ENCODE measurements at regions not wholly inside any gene's neighbourhood (a gene's known extent, or its start where the extent isn't known, plus 50 kb on each side); places are given as distances from the start of the nearest gene placed in this dataset.
"Not testable (repeated sequence)": the region's sequence is repeated elsewhere in the genome, so short reads cannot be mapped to it uniquely, and the experiment has no call there.

DNA sequence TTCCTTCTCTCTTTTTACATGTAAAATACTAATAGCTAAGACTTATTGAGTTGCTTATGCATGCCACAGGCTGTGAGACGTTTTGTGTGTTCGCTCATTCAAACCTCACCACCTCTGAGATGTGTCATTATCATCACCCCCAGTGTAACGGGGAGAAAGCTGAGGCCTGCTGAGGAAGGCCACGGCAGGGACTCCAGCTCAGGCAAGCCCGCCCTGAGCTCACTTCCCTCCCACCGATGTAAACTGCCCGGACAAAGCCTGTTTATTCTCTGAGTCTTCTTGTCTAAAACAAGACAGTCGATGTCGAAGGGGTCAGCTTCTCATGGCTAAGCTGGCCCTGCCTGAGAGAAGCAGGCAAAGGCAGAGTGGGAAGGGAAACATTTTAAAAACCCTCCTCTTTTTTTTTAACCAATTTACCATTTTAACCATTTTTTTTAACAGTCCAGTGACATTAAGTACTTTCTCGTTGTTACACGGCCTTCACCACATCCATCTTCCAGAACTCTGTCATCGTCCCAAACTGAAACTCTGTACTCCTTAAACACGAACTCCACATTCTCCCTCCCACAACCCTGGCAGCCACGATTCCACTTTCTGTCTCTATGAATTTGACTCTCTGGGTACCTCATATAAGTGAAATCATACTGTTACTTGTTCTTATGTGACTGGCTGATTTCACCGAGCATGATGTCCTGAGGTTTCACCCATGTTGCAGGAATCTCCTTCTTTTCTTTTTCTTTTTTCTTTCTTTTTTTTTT lies 204.8 kb upstream of the GALNT2 start:
- DNase-seq, result no peak

DNA sequence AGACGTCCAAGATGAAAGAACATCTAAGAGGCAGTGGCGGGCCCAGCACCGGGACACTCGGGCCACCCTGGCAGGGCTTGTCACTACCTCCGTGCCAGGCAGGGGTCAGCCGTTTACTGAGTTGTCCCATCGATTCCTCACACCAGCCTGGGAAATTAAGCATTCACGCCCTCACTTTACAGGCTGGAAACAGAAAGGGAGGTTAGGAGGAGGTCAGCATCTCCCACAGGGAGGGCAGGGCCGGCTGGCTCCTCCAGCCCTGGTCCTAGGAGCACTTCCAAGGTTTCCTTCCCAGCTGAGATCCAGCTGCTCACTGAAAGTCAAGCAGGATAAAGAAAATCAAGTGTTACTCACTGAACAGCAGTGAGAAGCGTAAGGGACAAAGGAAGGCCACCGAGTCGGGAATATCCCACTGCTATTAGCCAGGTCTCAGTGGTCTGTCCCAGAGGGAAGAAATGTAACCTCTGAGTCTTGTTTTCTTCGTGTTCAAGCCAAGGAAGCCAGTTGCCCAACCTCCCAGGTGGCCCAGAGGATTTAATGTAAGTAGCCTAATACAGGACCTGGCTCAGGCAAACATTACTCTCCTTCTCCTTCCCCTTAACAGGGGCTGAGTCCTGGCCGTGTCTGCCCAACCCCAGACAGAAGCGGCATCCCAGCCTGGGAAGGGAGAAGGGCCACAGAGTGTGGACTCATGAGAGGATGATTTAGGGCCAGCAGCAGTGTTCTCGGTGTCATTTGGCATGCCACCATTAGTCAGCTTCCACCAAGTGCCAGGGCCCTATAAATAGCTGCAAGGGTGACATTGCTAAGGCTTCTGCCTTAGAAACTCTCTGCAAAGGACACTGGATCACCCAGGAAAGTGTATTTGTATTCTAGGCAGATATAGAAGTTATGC lies 203.1 kb upstream of the GALNT2 start:
- DNase-seq, result no peak

DNA sequence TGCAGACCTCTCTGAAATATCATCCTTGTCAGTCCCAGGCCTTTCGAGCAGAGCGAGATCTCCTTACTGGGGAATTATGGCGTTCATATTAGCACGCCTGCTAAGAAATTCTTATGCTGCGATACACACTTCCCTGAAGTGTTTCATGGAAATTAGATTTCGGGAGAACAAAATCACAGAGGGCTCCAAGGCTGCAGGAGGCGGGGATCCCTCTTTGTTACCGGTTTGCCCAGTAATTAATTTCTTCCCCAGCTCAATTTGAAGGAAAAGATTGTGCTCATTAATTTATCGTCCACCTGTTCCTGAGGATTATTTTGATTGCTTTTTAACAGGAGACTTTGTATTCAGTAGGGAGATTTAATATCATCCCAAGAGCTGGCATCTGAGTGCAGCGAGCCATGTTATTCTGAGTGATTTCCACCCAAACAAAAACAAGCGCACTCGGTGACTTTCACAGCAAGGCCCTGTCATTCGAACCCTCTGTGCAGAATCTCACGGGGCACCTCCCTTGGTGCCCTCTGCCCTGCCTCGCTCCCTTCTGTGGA lies 202.3 kb upstream of the GALNT2 start:
- no peak for DNase-seq

DNA sequence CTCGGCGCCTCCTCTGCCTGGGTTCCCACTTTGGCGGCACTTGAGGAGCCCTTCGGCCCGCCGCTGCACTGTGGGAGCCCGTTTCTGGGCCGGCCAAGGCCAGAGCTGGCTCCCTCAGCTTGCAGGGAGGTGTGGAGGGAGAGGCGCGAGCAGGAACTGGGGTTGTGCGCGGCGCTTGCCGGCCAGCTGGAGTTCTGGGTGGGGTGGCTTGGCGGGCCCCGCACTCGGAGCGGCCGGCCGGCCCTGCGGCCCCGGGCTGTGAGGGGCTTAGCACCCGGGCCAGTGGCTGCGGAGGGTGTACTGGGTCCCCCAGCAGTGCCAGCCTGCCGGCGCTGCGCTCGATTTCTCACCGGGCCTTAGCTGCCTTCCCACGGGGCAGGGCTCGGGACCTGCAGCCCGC lies 201.7 kb upstream of the GALNT2 start:
- DNase-seq, result not testable (repeated sequence)

DNA sequence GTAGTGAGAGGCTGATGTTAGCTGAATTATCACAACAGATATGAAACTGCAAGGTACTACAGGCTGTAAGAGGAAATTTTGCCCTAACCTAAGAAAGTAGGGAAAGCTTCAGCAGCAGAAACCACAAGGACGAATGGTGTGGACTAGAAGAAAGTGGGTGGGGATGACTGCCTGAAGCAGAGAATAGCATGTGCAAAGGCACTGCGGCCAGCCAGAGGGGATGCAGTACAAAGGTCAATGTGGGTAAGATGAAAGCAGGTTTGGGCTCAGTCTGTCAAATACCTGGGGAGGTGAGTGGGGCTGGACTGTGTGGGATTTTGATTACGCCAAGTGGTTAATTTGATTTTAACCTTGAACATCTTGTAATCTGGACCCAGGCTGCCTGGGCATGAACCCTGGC lies 199.3 kb upstream of the GALNT2 start:
- DNase-seq, result no peak

DNA sequence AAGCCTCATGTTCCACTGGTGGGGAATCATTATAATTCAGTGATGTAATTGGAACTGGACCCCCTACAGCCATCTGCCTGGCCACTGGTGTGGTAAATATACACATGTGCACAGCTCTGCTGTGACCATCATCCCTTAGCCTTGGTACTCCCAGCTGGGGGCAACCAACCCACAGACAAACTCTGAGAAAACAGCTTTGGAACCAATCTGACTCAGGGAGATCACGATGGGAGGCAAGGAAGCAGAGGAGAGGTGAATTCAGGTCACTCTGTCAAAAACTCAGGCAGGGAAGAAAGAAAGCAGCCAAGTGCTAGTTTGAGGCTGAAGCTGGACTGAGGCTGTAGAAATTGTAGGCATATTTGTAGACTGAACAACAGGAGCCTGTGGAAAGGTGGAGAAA lies 197.8 kb upstream of the GALNT2 start:
- DNase-seq, result no peak

DNA sequence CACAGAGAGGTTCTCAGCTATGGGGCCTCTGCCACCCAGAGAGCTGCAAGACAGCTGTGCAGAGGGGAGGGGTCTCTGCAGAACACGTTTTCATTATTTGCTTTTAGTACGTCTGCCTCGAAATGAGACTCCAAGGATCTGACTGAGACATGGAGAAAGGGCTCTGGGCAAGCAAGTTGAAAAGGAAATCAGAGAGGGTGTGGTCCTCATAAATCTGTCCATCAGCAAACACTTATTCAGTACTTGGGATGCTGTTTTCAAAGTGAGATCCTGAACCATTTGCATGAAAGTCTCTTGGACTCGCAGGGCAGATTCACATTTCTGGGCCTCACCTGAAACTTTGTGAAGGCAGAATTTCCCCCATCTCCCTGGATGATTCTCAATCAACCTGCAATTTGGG lies 197.4 kb upstream of the GALNT2 start:
- DNase-seq, result no peak

DNA sequence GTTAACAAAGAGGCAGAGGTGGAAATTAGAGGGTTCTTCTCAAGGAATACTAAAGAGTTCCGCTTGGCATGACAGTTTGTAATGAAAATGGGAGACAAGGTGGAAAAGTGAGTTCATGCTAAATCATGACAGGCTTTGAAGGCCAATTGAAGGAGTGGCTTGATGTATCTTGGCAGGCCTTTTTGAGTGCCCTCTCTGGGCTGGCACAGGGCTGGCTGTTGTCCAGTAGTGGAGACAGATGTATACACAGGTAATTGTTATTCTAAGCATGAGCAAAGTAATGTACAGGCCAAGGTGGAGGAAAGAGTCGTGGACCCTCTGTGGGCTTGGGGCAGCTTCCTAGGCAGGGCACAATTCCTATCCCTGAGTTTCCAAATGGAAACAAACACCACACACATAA lies 196.7 kb upstream of the GALNT2 start:
- no peak for DNase-seq

DNA sequence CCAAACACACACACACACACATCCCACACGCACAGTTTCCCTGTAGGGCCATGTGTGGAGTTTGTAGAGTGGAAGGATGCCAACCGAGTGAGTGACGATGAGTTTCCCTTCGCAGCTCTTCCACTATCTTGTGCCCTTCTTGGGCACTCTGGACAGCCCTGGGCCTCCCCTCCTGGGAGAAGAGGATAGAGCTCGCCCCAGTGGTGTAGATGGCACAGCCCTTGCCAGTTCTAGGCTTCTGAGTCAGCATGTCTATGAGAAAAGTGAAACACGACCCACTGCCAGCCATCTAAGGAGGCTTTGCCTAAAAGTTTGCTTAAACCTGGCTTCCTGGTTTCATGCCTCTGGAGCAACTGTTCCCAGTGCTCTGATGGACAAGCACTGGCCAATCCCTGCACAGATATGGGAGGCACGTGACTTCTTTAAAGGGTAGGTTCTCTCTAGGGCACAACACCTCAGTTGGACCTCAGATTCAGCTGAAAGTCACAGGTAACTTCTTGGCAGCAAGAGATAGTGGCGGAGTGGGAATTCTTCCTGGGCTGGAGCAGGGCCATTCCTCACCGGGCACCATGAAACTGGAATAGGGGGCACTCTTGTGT lies 195.9 kb upstream of the GALNT2 start:
- no peak for DNase-seq

DNA sequence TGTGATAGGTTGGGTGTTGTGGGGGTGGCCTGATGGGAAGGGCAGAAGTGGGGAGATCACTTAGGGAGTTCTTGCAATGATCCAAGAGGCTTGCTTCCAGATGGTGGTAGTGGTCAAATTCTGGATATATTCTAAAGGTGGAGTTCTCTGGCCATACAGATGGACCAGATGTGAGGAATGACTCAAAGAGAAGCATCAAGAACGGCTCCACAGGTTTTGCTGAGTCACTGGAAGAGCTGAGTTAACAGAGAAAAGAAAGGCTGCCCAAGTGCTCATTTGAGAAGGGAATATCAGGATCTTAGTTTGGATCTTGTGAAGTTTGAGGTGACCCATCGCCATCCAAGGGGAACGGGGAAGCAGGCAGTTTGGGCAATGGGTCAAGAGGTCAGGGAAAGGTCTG lies 192.9 kb upstream of the GALNT2 start:
- no peak for DNase-seq

DNA sequence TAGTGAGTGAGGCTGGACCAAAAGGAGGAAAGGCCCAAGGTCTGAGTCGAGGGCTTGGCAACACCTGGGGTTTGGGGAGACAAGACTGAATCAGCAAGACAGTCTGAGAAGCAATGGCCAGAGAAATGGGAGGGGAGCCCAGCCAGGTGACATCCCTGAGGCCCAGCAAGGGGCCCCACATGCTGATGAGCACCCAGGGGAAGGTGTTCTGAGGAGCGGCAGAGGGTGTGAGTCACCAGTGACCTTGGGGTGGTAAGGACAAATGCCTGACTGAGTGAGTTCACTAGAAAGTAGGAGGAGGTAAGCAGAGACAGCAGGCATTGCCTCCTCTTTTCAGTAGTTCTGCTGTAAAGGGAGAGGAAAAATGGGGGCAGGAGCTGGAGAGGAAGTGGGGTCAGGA lies 192.4 kb upstream of the GALNT2 start:
- DNase-seq, result no peak

DNA sequence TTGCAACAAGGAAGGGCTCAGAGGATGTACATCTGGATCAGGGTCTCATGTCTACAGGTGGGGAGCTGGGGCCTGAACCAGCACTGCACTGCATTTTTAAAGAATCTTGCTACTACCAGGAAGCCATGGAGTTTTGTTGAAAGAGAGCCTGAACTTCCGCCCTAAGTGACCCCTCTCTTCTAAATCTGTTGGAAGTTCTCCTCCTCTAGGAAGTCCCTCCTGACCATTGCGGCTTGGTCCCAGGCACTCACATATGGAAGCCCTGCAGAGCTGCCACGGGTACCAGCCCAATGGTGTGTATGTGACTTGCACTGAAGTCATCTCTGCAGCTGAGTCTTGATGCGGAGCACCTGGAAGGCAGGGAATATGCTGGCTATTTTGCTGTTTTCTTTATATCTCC lies 192.0 kb upstream of the GALNT2 start:
- no peak for DNase-seq

DNA sequence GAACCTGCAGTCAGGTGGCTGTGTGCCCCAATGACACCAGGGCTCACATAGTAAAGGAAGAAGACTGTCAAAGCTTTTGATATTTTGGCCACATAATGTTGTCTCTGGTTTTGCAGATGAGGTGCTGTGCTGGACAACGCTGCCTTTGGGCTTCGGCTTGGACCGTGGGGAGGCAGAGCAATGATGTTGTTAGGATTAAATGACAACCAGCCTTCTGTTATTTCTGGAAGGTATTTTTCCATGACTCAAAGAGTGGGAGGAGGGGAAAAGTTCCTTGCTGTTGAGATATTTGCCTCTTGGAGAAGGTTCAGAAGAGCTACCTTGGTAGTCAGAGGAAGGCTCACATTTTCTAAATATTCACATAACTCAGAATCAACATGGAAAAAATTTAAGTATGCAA lies 187.3 kb upstream of the GALNT2 start:
- no peak for DNase-seq

DNA sequence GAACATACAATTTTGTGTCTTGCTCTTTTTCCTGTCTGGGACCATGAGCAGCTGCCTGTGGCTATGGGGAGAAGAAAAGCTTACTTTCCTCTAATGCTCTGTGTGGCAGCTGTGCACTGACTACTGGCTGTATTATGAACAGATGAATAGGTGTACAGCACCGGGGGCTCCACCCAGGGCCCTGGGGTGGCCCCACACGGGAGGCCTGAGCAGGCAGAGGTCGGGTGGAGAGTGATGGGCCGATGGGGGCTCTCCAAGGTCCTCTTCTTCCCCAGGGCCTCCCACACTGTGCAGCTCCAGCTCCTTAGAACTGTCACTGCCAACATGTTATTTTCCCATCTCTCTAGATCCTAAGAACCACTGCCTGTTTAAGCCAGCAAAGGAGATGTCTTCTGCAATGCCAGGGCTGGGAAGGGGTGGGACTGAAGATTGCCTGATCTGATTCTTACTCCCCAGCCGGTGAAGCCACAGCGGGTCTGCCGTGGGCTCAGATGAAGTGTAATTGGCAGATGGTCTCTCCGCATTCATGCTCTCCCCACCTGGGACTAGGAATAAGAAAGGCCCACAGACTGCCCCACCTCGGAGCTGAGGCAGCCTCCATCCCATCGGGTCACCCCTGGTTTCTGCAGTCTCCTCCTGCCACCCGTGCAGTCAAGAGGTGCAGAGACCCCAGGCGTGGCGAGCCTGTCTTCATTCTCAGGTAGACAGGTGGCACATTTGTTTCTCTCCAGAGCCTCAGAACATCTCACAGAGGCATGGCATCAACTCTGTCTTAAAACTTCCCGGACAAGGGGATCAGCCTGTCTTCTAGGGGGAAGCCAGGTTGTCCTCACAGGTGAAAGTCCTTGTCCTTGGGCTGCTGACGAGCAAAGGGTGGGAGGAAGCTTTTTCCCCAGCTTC lies 186.5 kb upstream of the GALNT2 start:
- DNase-seq, result no peak

DNA sequence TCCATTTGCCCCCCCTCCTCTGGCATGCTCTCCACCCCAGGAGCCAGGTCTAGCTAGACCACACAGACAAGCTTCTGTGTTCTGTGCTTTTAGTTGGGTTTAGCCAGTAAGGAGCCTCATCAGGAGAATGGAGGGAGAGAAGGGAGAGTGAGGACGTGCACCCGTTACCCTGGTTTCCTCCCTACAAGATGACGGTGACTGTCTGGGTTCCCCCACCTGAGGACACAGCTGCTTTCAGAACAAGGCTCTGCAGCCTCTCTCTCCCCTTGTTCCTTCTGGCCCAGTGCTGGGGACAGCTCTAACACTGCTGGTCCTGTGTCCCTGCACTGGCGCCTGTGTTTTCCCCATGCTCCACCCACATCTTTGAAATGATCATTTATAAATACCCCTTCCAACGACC lies 184.4 kb upstream of the GALNT2 start:
- no peak for DNase-seq

DNA sequence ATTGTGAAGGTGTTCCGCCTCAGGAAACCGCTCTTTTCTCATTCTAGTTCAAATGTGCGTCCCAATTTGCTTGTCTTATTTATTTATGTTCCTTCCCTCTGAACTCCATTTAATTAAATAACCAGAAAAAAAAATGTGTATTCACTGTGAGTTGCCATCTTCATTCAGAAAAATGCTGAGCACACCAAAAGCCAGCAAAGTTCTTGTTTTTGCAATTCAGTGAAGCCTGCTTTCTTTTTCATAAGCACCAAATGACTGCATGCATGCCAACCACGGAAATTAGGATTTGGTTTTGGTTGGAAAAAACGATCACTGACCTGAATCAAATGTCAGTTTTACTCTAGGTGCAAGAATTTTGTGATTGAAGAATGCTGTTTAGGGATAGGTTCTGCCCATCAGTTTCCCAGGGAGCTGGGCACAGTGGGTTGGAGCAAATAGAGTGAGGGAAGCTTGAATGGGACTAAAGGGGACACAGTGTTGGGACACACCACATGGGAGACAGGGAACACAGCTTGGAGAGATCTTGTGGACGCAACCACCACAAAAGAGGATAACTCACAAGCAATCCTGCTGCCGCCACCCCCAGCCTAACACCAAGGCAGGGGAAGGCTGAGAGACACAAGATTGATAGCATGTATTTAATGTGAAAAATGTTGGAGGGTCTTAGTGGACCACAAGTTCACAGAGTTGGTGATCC lies 183.4 kb upstream of the GALNT2 start:
- DNase-seq, result no peak

DNA sequence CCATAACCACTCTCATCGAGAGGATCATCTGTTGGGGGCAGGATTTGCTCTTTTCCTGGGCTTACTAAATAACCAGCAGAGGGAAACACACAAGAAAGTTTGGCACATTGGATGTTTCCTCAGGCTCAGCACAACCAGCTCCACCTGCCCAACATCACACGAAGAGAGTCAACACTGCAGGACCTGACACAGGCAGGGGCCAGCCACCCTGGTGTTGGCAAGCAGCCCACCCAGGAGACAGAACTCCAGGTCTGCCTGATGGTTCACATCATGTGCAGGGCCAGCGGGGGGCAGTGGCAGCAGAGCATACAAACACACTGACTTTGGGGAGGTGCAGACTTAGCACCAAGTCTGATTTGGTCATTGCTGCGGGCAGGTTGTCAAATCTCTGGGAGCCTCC lies 182.3 kb upstream of the GALNT2 start:
- DNase-seq, result no peak

DNA sequence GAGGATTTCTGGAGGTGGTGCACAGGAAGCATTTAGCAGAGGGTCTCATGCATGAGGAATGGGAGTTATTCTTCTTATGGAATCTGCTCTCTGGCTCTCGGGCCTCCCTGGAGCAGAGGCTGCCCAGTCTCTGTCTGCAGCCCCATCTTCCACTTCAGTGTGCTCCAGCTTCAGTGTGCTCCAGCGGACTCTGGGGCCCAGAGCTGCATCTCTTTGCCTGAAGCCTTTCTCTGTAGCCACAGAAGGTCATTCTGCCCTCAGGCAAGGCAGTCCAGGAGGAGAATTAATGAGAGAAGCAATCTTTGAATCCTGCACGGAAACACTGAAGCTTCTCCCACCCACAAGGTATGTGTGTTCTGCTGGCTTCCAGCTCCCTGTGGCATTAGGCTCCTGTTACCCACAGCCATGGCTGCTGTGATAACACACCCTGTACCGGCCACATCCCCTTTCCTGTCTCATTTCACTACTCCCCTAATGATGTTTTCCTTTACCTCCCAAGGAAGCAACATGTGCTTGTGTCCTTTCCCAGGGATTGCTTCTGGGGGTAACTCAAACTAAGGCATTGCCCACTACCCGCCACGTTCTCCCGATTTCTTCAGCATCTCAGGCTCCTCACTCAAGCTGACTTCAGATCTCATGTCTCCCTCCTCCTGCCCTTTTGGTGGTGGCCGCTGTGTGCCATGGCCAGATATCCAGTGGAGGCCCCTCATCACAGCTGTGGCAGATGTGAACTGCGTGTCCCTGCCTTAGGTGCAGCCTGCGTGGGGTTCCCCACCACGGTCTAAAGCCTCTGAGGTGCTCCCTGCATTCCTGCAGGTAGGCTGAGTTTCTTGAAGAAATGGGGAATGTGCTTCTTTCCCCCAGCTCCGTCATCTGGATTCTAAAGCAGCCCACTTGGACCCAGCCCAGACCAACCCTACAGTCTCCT lies 181.2 kb upstream of the GALNT2 start:
- DNase-seq, result no peak

DNA sequence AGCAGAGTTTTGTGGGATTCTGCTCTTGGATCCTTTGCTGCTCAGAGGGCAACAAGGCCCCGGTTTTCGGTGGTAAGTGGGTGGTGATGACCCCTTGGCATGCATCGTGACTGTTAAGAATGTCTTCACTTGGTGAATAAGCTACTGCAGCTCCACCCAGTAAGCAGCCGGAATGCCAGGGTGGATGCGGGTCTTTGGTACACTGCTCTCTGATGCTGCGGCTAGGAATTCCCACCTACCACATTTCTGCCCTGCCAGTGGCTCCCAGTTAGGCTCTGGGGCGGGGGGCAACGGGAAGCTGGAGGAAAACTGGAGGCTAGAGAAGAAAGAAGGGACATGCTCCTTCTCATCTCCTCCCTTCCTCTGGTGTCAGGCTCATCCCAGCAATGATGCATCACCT lies 180.4 kb upstream of the GALNT2 start:
- DNase-seq, result no peak

DNA sequence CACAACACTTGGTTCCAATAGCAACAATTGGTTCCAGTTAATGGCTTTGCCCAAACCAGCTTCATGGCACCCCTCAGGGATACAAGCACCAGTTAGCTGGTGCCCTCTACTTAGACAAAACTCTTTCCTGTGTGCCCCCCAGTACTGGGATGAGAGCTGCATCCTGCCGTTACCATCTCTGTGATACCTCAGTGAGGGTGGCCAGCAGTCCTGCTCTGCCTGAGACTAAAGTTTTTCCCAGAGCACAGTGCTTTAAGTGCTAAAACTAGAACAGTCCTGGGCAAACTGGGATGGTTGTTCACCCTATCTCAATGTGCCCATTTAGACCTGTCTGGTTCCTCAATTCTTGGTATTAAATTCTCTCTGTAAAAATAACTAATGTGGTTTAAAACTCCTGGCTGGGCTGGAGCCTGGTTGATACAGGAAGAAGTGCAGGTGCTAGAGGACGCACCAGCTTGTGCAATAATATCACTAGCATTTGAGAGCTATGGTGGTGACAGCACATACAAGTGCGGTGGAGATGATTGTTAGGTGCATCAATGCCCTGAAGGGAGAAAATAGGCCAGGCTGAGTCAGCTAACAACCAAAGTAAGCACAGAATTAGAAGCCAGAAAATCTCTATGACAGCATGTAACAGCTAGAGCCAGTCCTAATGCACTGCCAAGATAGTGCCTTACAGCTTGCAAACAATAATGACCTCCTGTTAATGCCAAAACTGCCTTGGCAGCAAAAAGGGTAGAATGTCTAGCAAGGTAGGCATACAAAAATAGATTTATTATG lies 179.8 kb upstream of the GALNT2 start:
- no peak for DNase-seq

Data from CD4-positive, alpha-beta T cell treated with Interleukin-1 beta for 1 hour (primary cell).